ENCODE measurements at regions not wholly inside any gene's neighbourhood (a gene's known extent, or its start where the extent isn't known, plus 50 kb on each side); places are given as distances from the start of the nearest gene placed in this dataset.
A peak's percentile ranks its signal among the peaks of the same experiment; 100 is the strongest.

- no peak for DNase-seq (ENCODE audit: low spot score)
- Histone ChIP-seq H3K36me3 (ENCODE audit: insufficient read depth, low read length) (no peaks in the 10 kb centered on the region), H3K79me2 (ENCODE audit: insufficient read depth, low read depth, low read length) (no peaks in the 10 kb centered on the region), H3K4me1 (ENCODE audit: insufficient read depth, low read length, poor library complexity, severe bottlenecking) (peaks cover 43% of the 10 kb centered on the region), H3K9me2 (ENCODE audit: insufficient read depth, low read length) (no peaks in the 10 kb centered on the region), H3K27ac (ENCODE audit: low read depth, low read length, poor library complexity, severe bottlenecking) (no peak overlapping the region), H3K4me2 (ENCODE audit: low read length) (no peak overlapping the region), H3K4me3 (ENCODE audit: low read depth, low read length, poor library complexity, severe bottlenecking) (no peak overlapping the region), H2AFZ (ENCODE audit: low read length) (no peak overlapping the region), H3K9me3 (ENCODE audit: low read length) (no peaks in the 10 kb centered on the region), H4K20me1 (ENCODE audit: insufficient read depth, low read length) (no peaks in the 10 kb centered on the region)
- POLR2A ChIA-PET = interaction anchor here (0.7 to 1.0 kb wide), 2 partner anchors 20 to 228 kb away, joined by 3 read pairs; no protein-coding TSS in a partner anchor
- TF ChIP-seq, protein P1, sequence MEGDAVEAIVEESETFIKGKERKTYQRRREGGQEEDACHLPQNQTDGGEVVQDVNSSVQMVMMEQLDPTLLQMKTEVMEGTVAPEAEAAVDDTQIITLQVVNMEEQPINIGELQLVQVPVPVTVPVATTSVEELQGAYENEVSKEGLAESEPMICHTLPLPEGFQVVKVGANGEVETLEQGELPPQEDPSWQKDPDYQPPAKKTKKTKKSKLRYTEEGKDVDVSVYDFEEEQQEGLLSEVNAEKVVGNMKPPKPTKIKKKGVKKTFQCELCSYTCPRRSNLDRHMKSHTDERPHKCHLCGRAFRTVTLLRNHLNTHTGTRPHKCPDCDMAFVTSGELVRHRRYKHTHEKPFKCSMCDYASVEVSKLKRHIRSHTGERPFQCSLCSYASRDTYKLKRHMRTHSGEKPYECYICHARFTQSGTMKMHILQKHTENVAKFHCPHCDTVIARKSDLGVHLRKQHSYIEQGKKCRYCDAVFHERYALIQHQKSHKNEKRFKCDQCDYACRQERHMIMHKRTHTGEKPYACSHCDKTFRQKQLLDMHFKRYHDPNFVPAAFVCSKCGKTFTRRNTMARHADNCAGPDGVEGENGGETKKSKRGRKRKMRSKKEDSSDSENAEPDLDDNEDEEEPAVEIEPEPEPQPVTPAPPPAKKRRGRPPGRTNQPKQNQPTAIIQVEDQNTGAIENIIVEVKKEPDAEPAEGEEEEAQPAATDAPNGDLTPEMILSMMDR (conservative IDR thresholded peaks at IDR 0.05; ENCODE audit: low read length) = no peak
- no peak for TF ChIP-seq EZH2phosphoT487 (IDR thresholded peaks at IDR 0.05; ENCODE audit: borderline replicate concordance, low read depth, low read length)
- CTCF ChIA-PET (ENCODE audit: unreplicated experiment) = no interaction called here
- BruUV-seq (replicated peaks) = no TSS peak
- intact Hi-C loops (cut with micrococcal nuclease; ENCODE audit: unreplicated experiment) = loop anchor here (10.0 kb wide), 2 partner anchors 143 to 217 kb away; no protein-coding TSS in a partner anchor
These were observed 164.7 kb upstream of the IQSEC1 start for GRCh38 chr3:13237776-13238490.

- peak; percentile 23 for DNase-seq (ENCODE audit: low spot score)
- ChIA-PET POLR2A (no interaction called here), CTCF (ENCODE audit: unreplicated experiment) (no interaction called here)
- Histone ChIP-seq H3K4me1 (ENCODE audit: insufficient read depth, low read length, poor library complexity, severe bottlenecking) (peaks cover 48% of the 10 kb centered on the region), H3K36me3 (ENCODE audit: insufficient read depth, low read length) (no peaks in the 10 kb centered on the region), H3K79me2 (ENCODE audit: insufficient read depth, low read depth, low read length) (no peaks in the 10 kb centered on the region), H3K4me2 (ENCODE audit: low read length) (peak overlapping the region; percentile 5), H3K27ac (ENCODE audit: low read depth, low read length, poor library complexity, severe bottlenecking) (no peak overlapping the region), H4K20me1 (ENCODE audit: insufficient read depth, low read length) (no peaks in the 10 kb centered on the region), H3K4me3 (ENCODE audit: low read depth, low read length, poor library complexity, severe bottlenecking) (no peak overlapping the region), H3K9me2 (ENCODE audit: insufficient read depth, low read length) (no peaks in the 10 kb centered on the region), H3K9me3 (ENCODE audit: low read length) (no peaks in the 10 kb centered on the region), H2AFZ (ENCODE audit: low read length) (no peak overlapping the region)
- intact Hi-C loops (cut with micrococcal nuclease; ENCODE audit: unreplicated experiment) = loop anchor here (10.0 kb wide), 2 partner anchors 142 to 218 kb away; no protein-coding TSS in a partner anchor
- BruUV-seq (replicated peaks) = no TSS peak
- TF ChIP-seq, protein P1 (conservative IDR thresholded peaks at IDR 0.05; ENCODE audit: low read length) = no peak
- no peak for TF ChIP-seq EZH2phosphoT487 (IDR thresholded peaks at IDR 0.05; ENCODE audit: borderline replicate concordance, low read depth, low read length)
These were observed 163.4 kb upstream of the IQSEC1 start for GRCh38 chr3:13236557-13237173.

DNA sequence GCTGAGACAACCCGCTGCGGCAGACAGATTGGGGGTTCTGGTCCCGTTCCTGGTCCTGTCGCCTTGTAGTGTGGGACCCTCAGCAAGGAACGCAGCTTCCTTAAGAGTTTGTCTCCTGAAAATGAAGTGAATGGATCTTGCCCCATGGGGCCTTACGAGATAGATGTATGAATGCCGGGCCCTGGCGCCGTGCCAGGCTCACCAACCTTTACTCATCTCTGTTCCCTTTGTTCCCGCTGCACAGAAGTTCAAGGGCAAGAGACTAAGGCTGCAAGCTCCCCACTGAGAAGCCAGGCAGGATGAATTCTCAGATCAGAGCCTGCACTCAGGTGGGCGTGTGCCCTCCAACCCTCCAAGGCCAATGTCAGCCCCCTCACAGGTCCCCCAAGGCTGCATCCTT lies 162.7 kb upstream of the IQSEC1 start:
- no peaks in the 10 kb centered on the region for H3K9me3 ChIP-seq (ENCODE audit: low read length)
- no peak overlapping the region for H3K4me3 ChIP-seq (ENCODE audit: low read depth, low read length, poor library complexity, severe bottlenecking)
- H2AFZ ChIP-seq (ENCODE audit: low read length) = no peak overlapping the region
- H3K79me2 ChIP-seq (ENCODE audit: insufficient read depth, low read depth, low read length) = no peaks in the 10 kb centered on the region
- intact Hi-C loops (cut with micrococcal nuclease; ENCODE audit: unreplicated experiment) = loop anchor here (10.0 kb wide), 2 partner anchors 141 to 219 kb away; no protein-coding TSS in a partner anchor
- H3K4me2 ChIP-seq (ENCODE audit: low read length) = peak overlapping the region; percentile 62
- DNase-seq (ENCODE audit: low spot score) = no peak
- TF ChIP-seq, protein P1 (conservative IDR thresholded peaks at IDR 0.05; ENCODE audit: low read length) = no peak
- no peak for TF ChIP-seq EZH2phosphoT487 (IDR thresholded peaks at IDR 0.05; ENCODE audit: borderline replicate concordance, low read depth, low read length)
- no peak overlapping the region for H3K27ac ChIP-seq (ENCODE audit: low read depth, low read length, poor library complexity, severe bottlenecking)
- ChIA-PET CTCF (ENCODE audit: unreplicated experiment) (no interaction called here), POLR2A (interaction anchor here (0.6 kb wide), 1 partner anchor 8 kb away, joined by 5 read pairs; no protein-coding TSS in a partner anchor)
- no TSS peak for BruUV-seq (replicated peaks)
- no peaks in the 10 kb centered on the region for H3K9me2 ChIP-seq (ENCODE audit: insufficient read depth, low read length)
- H4K20me1 ChIP-seq (ENCODE audit: insufficient read depth, low read length) = no peaks in the 10 kb centered on the region
- H3K4me1 ChIP-seq (ENCODE audit: insufficient read depth, low read length, poor library complexity, severe bottlenecking) = peaks cover 49% of the 10 kb centered on the region
- H3K36me3 ChIP-seq (ENCODE audit: insufficient read depth, low read length) = no peaks in the 10 kb centered on the region

Measured in OCI-LY7 (cell line).